GM18508 (cell line): ENCODE measurements at regions not wholly inside any gene's neighbourhood (a gene's known extent, or its start where the extent isn't known, plus 50 kb on each side); places are given as distances from the start of the nearest gene placed in this dataset.

Experiments
- ATAC-seq: cut with Tn5 transposase; IDR thresholded peaks from one replicate; pipeline ENCODE4 v1.9.1; 2021; ENCODE audit warnings: moderate number of reproducible peaks; ENCODE audit not compliant: insufficient read depth, unreplicated experiment

DNA sequence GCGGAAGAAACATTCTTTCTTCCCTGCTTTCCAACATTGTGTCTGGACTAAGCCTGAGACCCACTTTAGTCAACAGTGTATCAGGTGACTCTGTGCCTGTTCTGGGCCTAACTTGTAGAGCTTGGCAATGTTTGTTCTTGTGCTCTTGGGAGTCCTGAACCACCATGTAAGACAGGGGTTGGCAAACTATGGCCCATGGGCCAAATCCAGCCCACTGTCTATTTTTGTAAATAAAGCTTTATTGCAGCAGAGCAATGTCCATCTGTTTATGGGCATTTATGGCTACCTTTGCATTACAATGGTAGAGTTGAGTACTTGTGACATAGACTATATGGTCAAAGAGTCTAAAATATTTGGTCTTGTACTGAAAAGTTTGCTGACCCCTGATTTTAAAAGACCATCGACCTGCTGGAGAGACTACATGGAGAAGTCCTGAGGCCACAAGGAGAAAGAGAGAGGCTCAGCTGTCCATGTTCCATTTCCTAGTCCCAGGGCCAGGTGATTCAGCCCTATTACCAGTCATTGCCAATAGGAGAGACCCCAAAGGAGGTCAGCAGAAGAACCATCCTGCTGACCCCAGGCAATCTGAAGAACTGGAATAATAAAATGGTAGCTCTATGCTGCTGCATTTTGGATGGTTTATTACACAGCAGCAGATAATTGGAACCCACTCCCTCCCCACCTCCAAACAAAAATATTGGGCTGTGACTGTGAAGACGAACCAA lies 211.3 kb downstream of the AUH start:
- ATAC-seq = no peak

DNA sequence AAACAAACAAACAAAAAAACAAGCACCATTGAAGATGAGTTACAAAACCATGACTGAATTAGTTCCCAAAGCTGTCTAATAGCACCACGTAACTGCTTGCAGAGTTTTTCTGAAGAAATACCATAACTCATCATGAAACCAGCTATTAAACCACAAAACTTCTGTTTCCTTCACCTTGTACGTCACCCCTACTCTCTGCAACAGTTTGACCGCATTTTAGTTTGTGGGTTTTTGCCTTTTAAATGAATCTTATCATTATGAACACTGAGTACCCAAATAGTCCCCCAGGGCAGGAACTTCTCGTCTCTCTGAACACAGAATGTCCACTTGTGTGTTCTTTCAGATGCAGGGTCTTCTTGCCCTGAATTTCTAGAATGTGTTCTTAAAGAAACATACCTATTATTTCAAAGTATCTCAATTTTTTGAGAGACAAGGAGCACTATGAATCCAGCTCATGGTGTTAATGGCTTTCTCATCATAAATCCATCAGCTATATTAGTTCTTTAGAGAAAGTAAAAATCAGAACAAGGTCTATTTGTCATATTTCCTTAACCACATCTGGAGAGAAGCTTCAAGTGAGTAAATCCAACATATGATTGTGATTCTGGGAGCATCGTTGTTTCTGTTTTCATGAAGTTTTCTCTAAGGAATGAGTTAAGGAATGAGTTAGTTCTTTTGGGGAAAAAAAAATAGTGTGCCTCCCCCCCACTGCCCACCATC lies 210.6 kb downstream of the AUH start:
- peak; percentile 75 for ATAC-seq

DNA sequence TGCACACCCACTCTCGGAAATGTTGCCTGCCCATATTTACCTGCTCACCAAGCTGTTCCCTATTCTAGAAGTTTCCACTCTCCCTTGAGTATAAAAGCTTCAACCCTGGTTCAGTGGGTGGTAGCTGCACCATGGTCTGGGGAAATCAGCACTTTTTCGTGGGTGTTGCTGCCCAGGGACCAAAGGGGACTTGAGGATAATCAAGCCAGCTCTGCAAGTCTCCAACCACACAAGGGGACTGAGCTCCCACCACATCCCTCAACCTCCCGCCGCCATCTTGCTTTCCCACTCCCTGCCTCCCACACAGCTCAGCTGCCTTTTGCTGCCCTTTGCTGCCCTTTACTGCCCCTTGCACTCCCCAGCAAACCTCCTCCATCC lies 210.0 kb downstream of the AUH start:
- no peak for ATAC-seq

DNA sequence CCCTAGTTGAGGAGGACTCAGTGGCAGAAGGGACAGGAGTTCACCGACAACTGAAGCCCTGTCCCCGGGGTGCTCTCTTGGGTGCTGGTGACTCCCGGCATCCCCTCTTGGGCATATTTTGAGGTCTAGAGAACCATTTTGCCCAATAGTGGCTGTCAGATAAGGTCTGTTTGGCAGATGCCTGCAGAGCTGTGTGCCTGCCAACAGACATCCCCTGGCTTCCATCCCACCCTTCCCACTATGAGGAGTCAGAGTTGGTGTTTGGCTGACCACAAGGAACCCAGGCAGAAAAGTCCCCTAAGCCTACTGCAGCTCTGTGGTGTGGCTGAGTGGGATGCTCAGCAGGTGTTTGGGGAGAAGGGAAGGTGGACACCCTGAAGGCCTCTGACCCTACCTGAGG lies 207.0 kb downstream of the AUH start:
- no peak for ATAC-seq

DNA sequence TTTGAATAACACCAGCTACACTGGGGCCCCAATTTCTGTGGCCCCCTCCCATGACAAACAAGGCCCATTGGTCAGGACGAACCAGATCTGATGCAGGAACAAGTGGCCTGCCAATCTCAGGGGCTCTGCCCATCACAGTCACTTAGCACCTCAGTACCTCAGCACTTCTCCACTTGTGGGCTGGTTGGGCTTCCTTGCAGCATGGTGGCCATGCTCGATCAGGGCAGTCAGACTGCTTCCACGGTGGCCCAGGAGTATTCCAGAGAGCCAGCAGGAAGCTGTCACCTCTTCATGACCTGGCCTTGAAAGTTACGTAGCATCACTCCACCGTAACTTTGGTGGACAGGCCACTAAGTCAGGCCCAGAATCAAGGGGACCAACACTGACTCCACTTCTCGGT lies 206.5 kb downstream of the AUH start:
- ATAC-seq = no peak

DNA sequence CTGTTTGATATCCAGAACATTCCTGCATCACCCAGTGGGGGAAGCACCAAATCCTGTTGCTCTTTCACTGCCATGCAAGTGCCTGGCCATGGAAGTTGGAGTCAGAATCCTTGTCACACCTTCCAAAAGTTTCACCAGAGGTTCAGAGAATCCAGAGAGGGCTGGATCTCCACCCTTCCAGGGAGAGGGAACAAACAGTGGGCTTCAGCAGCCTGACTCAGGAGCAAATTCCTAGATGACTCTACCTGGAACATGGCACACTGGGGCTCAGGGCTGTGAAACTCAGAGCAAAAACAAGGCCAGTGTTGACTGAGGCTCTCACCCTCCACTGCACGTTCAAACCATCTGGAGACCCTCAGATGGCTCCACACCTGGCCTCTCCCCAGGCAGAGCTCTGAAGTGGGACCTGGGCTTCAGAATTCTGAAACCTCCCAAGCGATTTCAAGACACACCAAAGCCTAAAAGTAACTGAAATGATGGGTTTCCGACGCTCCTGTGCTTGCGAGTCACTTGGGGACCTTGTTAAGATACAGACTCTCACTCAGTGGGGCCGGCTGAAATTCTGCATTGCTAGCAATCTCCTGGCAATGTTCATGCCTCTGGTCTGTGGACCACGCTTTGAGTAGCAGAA lies 205.9 kb downstream of the AUH start:
- ATAC-seq = no peak

DNA sequence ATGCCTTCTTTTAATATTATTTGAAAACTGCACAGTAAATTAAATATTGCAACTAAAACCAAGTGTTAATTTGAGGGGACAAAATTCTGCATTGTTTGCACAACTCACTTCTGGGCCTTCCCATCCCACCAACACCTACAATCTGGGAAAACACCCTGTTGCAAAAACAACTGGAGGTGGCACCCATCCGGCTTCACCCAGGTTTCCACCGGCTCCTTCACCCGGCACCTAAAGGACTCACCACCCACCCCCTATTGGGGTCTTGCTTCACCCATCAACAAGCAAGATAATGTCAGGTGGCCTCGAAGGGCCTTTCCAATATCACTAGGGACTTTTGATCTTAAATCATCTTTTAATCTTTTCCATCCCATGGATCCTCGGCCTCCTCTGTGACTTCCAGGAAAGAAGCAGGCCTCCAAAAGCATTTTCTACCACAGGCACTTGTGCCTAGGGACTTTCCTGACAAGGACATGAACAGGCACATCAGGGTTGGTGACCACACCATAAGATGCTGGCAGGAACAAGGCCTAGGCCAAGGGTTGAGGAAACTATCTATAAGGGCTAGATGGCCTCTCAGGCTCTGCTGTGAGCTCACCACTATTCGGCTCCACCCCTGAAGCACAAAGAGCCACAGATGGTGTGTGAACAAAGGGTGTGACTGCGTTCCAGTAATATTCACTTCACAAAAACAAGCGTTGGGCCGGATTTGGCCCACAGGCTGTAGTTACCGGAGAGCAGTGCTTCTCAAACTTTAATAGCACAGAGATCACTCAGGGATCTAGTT lies 205.1 kb downstream of the AUH start:
- ATAC-seq = no peak

DNA sequence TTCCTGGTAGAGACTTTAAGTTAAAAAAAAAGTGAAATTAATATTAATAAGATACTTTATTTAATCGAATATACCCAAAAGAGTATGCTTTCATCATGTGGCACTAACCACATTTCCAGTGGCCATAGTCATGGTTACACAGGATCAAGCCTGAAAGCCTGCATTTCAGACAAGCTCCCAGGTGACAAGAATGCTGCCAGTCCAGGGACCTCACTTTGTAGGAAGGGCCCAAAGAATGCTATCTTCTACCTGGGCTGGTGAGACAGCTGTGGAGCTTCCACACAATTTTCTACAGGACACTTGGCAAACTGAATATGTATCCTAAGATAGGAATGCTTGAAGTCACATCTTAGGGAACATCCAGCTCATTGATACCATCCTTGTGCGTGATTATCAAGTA lies 203.8 kb downstream of the AUH start:
- ATAC-seq = no peak

DNA sequence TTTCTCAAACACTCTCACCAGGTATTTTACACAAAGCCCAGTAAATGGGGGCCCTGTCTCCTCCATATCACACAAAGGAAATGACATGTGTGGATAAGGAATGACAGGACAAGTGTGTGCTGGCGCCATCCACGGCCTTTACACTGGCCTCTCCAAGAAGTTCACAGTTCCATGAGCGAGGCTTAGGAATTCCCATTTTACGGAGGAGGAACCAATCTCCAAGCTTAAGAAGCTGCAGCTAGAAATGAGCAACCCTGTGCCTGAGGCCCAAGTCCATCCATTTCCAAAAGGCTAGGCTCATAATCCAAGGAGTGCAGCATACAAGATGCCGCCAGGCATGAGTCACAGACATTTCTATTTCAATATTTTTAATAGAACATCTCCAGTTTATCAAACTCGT lies 203.4 kb downstream of the AUH start:
- no peak for ATAC-seq

DNA sequence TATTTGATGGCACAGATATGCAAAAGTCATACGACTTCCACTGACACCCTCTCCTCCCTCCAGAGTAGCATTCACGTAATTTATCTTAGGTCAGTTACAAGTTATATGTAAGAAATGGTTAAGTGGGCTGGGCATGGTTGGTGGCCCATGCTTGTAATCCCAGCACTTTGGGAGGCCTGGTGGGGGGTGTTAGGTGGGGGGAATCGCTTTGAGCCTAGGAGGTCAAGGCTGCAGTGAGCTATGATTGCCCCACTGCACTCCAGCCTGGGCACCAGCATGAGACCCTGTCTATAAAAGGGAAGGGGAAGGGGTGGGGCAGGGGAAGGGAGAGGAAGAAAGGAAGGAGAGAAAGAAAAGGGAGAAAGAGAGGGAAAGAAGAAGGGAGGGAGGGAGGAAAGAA lies 202.8 kb downstream of the AUH start:
- no peak for ATAC-seq

DNA sequence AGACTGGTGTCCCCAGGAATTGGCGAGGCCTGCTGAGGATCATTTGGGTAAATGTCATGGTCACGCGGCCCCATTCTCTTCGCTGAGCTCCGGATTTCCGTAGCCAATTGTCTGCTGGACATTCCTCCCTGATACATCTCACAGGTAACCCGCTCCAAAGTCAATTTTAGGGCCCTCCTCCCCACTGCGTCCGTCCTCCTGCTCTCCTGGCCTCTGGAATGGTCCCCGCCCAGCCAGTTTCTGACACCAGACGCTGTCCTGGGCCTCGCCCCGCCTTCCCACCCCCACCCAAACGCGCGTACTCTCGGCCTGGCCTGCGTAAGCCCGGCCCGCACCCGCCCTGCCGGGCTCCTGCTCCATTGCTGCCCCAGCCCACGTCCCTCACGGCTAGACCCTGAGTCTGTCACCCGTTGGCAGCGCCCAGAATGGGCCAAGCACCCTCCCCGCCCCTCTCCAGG lies 202.0 kb downstream of the AUH start:
- no peak for ATAC-seq

DNA sequence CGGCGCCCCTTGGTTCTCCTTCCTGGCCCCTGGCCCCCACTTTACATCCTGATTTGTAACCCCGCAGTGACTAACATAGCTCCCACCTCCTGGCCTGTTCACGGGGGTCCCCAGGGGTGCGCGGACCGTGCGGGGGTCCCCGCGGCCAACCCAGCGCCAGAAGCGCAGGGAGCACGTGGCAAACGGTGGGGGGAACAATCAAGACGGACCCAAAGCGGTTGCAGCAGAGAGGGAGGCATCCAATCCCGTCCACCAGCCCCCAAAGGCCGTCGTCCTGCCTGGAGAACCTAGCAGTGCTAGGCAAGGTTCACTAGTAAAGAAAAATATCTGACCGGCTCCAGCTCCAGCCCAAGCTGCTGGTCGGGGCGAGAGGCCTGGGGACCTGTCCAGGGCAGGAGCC lies 201.5 kb downstream of the AUH start:
- no peak for ATAC-seq

DNA sequence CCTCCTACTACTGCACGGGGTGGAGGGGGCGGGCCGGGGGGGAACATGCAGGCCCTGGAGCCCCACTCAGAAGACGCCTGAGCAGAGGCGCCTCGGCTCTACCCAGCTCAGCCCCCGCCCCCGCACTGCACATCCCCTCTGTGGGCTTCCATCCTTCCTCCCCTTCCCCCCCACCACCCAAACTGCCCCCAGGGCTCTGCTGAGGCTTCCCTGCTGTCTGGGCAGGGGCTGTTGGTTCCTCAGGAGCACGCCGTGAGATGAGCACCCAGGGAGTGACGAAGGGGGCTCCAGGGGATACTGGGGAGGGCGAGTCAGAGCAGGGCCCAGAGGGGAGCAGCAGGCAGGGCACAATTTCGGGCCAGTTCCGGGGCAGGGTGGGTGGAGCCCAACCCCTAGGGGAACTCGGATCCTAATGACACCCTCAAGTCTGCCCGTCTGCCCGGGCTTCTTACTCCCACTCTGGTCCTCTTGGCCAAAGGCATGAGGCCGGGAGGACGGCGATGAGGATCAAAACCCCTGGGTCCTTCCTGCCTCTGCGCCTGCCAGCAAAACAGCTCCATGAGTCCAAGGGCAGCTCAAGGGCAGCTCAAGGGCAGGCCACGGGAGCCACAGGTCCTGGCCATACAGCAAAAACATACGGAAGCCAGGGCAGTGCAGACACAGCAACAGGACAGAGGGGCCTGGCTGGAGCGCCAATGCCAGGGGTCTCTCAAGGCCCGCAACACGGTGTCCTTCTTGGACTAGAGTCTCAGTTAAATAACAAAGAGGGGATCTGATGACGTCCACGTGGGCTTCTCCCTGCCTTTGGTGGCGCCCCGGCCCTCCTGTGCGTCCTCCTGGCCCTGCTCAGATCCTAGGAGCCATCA lies 200.9 kb downstream of the AUH start:
- ATAC-seq = no peak

DNA sequence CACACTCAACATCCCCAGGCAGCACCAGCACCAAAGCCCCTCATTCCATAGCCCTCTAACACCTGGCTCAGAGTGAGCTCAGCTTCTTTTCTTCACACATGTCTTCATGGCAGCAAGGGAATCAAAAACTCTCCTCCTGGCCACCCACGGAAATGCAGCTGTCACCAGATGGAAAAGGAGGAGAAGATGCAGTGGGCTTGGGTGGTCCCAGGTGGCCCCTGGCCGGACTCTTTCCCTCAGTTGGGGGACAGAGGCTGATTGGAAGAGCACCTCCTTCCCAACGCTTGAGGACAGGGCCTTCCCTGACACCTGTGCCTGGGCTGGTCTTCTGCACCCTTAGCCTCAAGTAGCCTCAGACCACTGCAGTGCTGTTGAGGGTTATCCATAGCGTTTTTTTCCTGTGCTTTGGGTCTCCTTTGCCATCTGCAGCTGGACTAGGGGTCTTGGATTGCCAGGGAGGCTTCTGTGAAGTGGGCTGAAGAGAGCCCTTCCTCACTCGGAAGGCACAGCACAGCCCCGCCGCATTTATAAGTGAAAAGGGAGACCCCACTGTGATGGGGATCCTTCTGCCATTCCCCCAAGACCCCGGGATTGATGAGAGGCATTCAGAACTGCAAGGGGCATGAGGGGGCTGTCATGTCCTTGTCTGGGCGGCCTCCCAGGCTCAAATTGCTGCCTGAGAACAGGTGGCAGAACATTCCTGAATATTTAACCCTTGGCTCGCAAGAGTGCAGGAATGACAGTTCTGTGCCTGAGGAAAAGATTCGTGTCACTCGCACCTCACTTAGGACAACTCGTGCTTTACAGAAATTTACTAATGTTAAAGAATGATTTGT lies 200.0 kb downstream of the AUH start:
- ATAC-seq = no peak

DNA sequence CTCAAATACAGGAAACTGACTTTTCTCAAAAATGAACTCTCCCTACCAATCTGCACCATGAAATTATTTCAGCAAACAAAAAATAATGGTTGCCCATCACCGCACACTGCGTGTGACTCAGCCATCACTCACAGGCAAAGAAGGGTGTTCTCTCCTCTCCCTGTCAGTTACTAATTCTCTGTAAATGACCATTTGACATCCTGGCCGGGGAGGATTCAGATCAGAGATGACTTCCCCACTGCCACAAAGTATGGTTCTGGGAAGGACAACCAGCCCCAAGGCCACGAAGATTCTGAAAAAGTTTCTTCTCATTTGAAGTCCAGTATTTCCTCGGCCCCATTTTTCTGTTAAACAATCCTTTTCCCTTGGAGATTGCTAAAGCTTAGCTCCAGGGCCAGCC lies 199.4 kb downstream of the AUH start:
- peak; percentile 9 for ATAC-seq

DNA sequence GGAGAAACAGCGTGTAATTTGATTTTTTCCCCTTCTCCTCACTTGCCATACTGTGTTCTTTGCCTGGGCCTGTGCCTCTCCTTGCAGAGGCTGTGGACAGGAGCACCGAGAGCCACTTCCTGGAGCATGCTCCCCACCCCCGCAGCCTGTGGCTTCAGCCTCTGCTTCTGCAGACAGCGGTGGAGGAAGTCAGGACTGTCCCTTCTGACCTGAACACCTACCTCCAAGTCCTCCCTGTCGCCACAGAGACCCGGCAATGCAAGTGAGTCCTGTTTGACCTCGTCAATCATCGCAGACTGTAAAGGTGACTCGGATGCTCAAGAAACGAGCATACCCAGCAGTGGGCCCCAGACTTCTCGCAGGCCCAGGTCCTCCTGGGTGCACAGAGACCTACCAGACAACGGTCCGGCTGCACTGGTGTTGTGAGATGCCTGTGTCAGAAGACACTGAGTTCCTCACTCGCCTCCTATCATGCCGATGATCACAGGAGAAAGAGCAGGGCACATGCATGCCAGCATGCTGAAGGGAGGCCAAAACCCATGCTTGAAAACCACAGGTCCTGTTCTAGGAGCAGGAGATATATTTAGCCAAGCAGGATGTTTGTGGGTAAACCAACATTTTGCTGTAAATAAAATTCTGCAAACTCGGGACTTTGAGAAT lies 198.8 kb downstream of the AUH start:
- ATAC-seq = peak; percentile 70

DNA sequence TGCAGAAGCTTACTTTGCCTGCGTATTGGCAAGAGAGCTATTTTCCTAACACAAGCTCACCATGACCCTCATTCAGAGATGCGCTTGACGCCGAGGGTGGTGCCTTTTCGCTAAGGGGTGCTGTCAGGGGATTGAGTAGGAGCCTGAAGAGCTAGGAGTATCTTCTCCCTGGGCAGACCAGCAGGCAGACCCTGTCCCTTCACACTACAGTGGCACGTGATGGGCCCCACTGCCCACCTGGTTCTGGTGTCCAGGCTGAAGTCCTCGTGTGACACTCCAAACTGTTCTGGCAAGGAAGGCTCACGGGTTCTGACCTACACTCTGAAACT lies 198.3 kb downstream of the AUH start:
- ATAC-seq = no peak

DNA sequence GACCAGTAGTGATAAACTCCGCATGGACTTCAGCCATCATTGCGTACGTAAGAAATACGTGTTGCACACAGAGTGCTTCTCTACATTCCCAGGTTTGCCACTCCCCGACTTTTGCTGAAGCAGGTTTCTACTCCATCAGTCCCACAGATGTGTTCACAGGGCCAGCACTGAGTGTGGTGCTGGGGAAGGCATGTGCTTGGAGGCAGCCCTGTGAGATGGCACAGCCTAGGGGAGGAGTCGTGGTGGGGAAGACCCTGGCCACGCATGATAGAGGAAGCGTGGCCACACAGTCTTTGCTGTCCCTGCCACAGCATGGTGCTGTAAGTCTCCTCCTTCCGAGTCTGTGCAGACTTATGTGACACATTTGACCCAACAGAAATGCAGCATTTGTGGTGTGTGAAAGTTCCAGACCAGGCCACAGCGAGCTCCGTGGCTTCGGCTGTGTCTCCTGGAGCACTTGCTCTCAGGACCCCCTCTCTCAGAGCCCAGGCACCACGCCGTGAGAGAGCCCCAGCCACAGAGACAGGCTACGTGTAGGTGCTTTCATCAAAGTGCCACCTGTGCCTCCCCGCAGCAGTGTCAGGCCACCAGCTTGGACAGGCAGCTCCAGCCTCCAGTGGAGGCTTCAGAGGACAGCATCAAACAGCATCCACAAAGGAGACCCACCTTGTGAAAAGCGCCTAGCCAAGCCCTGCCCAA lies 197.8 kb downstream of the AUH start:
- ATAC-seq = no peak
